K562 (cell line): ENCODE measurements at regions not wholly inside any gene's neighbourhood (a gene's known extent, or its start where the extent isn't known, plus 50 kb on each side); places are given as distances from the start of the nearest gene placed in this dataset.
A peak's percentile ranks its signal among the peaks of the same experiment; 100 is the strongest.

Source experiments
- ATAC-seq: fragments of 200-7000 bp; cut with Tn5 transposase; 3 replicates; pipeline ENCODE4 v1.9.1; 2020; ENCODE audit warnings: moderate library complexity
- BruUV-seq: library from RNA; stranded (reverse); fragments of 400-500 nt; replicated peaks from 2 replicates; lab custom pipeline; 2021; lab: Mats Ljungman, UMichigan
- CTCF ChIA-PET: fragments of 300-600 bp; formaldehyde crosslinking; extraction: SDS; loops from one replicate; lab custom pipeline; 2021; ENCODE audit warnings: low intra/inter-chr PET ratio; lab: Yijun Ruan, JAX
- POLR2A ChIA-PET: fragments of 300-600, 350-650 bp; sonication (Branson Sonifier 250); formaldehyde crosslinking; extraction: SDS; loops from one replicate; lab custom pipeline; 2021; ENCODE audit warnings: antibody characterized with exemption, inconsistent platforms; lab: Yijun Ruan, JAX
- DNase-seq, 4 experiments: peaks; one replicate each; pipeline versions ENCODE4 v3.0.0 to v3.0.0-alpha.2; 2011 to 2018; ENCODE audit warnings: low spot score in 3 of 4, mixed read lengths in 3 of 4; ENCODE audit errors: extremely low read depth in 1 of 4
- FAIRE-seq: peaks from 2 replicates; lab custom pipeline; 2011; peaks lifted over from hg19 to GRCh38; lab: Jason Lieb, UNC
- H2AFZ ChIP-seq: 2 replicates; pipeline ENCODE4 v1.6.0; 2011; ENCODE audit warnings: low read depth, low read length, control low read depth, inconsistent platforms
- H3K27ac ChIP-seq: fragments of 200-600 bp; 3 replicates; pipeline ENCODE4 v1.8.0; 2011; ENCODE audit warnings: low read depth, mild to moderate bottlenecking, control low read depth, inconsistent platforms, low read length, moderate library complexity, mixed read lengths; ENCODE audit errors: extremely low read depth
- H3K27me3 ChIP-seq, 2 experiments: fragments of 300-600 bp in 1 of 2; 2 replicates in 1 of 2; 3 replicates in 1 of 2; pipeline versions ENCODE4 v1.6.0 to v1.8.0; 2011; ENCODE audit warnings: inconsistent platforms in 2 of 2, low read length in 2 of 2, mild to moderate bottlenecking in 1 of 2, mixed read lengths in 1 of 2, moderate library complexity in 1 of 2; ENCODE audit not compliant: control insufficient read depth in 2 of 2, insufficient read depth in 2 of 2
- H3K36me3 ChIP-seq: fragments of 300-600 bp; 3 replicates; pipeline ENCODE4 v1.8.0; 2011; ENCODE audit warnings: mild to moderate bottlenecking, low read length, inconsistent platforms; ENCODE audit not compliant: control insufficient read depth, insufficient read depth
- H3K4me1 ChIP-seq, 2 experiments: fragments of 200-600 bp in 1 of 2; replicated peaks in 1 of 2; 2 replicates in 1 of 2; 3 replicates in 1 of 2; pipeline versions ENCODE4 v1.5.1 to v1.8.0; 2011; ENCODE audit warnings: inconsistent platforms in 2 of 2, low read length in 2 of 2, mild to moderate bottlenecking in 1 of 2, mixed read lengths in 1 of 2, moderate library complexity in 1 of 2; ENCODE audit not compliant: control insufficient read depth in 2 of 2, insufficient read depth in 2 of 2
- H3K4me2 ChIP-seq: 2 replicates; pipeline ENCODE4 v1.6.1; 2011; ENCODE audit warnings: low read length, control low read depth, inconsistent platforms, mixed read lengths; ENCODE audit not compliant: insufficient read depth
- H3K4me3 ChIP-seq: fragments of 200-600 bp; sonication (generic), shearing (Covaris generic); 2 replicates; pipeline ENCODE4 v1.5.1; 2016; ENCODE audit warnings: control low read depth, inconsistent platforms
- H3K79me2 ChIP-seq: fragments of 200-600 bp; 3 replicates; pipeline ENCODE4 v1.8.0; 2011; ENCODE audit warnings: low read length, inconsistent platforms; ENCODE audit not compliant: control insufficient read depth, insufficient read depth
- H3K9ac ChIP-seq, 2 experiments: 2 replicates each; pipeline versions ENCODE4 v1.6.0 to v1.6.1; 2011; ENCODE audit warnings: low read depth in 2 of 2, low read length in 2 of 2, control low read depth in 1 of 2, inconsistent platforms in 1 of 2, mild to moderate bottlenecking in 1 of 2, mixed read lengths in 1 of 2; ENCODE audit not compliant: insufficient read depth in 1 of 2
- H3K9me1 ChIP-seq: one replicate; pipeline ENCODE4 v1.6.0; 2011; ENCODE audit warnings: inconsistent platforms, mild to moderate bottlenecking, low read length, moderate library complexity; ENCODE audit not compliant: control insufficient read depth, insufficient read depth
- H3K9me3 ChIP-seq: replicated peaks from 2 replicates; pipeline ENCODE4 v1.5.1; 2011; ENCODE audit warnings: low read depth, low read length, inconsistent platforms; ENCODE audit not compliant: control insufficient read depth, insufficient read depth
- H4K20me1 ChIP-seq: replicated peaks from 2 replicates; pipeline ENCODE4 v1.6.1; 2011; ENCODE audit warnings: low read length, inconsistent platforms, mixed read lengths; ENCODE audit not compliant: control insufficient read depth, insufficient read depth
- ADNP ChIP-seq: fragments of 200-800 bp; sonication (Bioruptor generic); IDR thresholded peaks from 2 replicates; pipeline ENCODE4 v1.6.1; 2016; ENCODE audit warnings: missing genetic modification characterization, missing compliant biosample characterization
- GATAD2A ChIP-seq: fragments of 450-650 bp; IDR thresholded peaks from 2 replicates; pipeline ENCODE4 v1.6.1; 2017
- MGA ChIP-seq: fragments of 450-650 bp; IDR thresholded peaks from 2 replicates; pipeline ENCODE4 v1.6.1; 2016; ENCODE audit warnings: mild to moderate bottlenecking, moderate library complexity
- TCFL5 ChIP-seq: fragments of 250-450 bp; sonication (Bioruptor Pico); conservative IDR thresholded peaks from 2 replicates; pipeline ENCODE4 v1.6.1; 2021; ENCODE audit warnings: mild to moderate bottlenecking, moderate library complexity, matching md5 sums
- WGBS: fragments of 100-300 bp; shearing (Covaris generic); methylation state at CpG from one replicate; pipeline ENCODE4 v1.1.6; 2016; ENCODE audit warnings: low coverage, mixed read lengths; ENCODE audit not compliant: insufficient coverage; ENCODE audit errors: missing lambda C conversion rate; 5-methylcytosine and 5-hydroxymethylcytosine counted together
- in situ Hi-C: fragments of 300-500 bp; cut with MboI; formaldehyde crosslinking; loops from 4 replicates; pipeline ENCODE4 v1.15.0; 2018; ENCODE audit warnings: inconsistent platforms, mixed read lengths
- intact Hi-C: fragments of 100-400 bp; cut with micrococcal nuclease; formaldehyde crosslinking; loops from 2 replicates; pipeline ENCODE4 v1.14.2; 2022
- TF ChIP-seq, protein P1 (sequence below): IDR thresholded peaks from 2 replicates; pipeline ENCODE4 v1.6.1; 2014; ENCODE audit warnings: antibody characterized with exemption
- TF ChIP-seq, protein P2 (sequence below), 2 experiments: IDR thresholded peaks; 2 replicates each; pipeline ENCODE4 v1.6.1; 2011; ENCODE audit warnings: borderline replicate concordance in 1 of 2, control low read depth in 1 of 2, low read depth in 1 of 2, low read length in 1 of 2, mild to moderate bottlenecking in 1 of 2, mixed read lengths in 1 of 2, moderate library complexity in 1 of 2; ENCODE audit not compliant: insufficient read depth in 1 of 2, insufficient read length in 1 of 2, poor library complexity in 1 of 2, severe bottlenecking in 1 of 2; ENCODE audit errors: extremely low read depth in 1 of 2

DNA sequence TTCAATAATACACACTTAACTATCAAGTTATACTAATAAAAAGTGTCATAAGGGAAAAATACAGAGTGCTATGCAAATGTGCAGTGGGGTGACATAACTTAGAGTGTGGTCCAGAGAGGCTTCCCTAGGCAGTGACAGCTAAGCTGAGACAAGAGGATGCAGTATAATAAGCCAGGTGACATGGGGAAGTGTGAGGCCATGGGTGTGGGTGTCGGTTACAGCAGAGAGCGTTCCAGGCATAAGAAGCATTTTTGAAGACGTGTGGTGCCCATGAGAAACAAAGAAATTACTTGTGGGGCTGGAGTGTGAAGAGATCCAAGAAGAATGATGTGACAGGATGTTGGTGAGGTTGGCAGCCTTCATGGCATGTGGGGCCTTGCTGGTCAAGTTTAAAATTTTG is 78.1 kb upstream of the PICALM start:
- Histone ChIP-seq H2AFZ (peak overlapping the region; percentile 47), H3K4me3 (no peak overlapping the region), H3K79me2 (peaks cover 32% of the 10 kb centered on the region; the same call in 2 of the 3 replicates), H3K9ac (peak overlapping the region in 1 of 2 experiments; percentile 24; a peak in 1 of 4 replicates), H3K36me3 (no peaks in the 10 kb centered on the region), H3K9me1 (no peaks in the 10 kb centered on the region), H4K20me1 (no peaks in the 10 kb centered on the region), H3K27me3 (no peaks in the 10 kb centered on the region; a peak in 1 of 5 replicates), H3K9me3 (no peaks in the 10 kb centered on the region), H3K4me1 (peaks cover 52 to 98% of the 10 kb centered on the region in 2 experiments), H3K4me2 (0 out of 2 replicates have a peak overlapping the region, but pooled peaks have one; percentile 9), H3K27ac (peak overlapping the region; percentile 64; the same call in 2 of the 3 replicates)
- WGBS, result 55% methylated on average over 3 of the region's 3 CpGs
- in situ Hi-C loops, result no loop called here
- FAIRE-seq (no peak), ATAC-seq (no peak), DNase-seq (no peak)
- CTCF ChIA-PET, result no interaction called here
- POLR2A ChIA-PET, result interaction anchor here (1.1 to 2.3 kb wide), 4 partner anchors 10 to 30 kb away, joined by 4 to 10 read pairs (median 6); no protein-coding TSS in a partner anchor
- intact Hi-C loops, result no loop called here
- BruUV-seq, result no TSS peak
- TF ChIP-seq GATAD2A, result no peak
- TF ChIP-seq TCFL5 (CRISPR knock-in tag), result no peak
- TF ChIP-seq, protein P1, sequence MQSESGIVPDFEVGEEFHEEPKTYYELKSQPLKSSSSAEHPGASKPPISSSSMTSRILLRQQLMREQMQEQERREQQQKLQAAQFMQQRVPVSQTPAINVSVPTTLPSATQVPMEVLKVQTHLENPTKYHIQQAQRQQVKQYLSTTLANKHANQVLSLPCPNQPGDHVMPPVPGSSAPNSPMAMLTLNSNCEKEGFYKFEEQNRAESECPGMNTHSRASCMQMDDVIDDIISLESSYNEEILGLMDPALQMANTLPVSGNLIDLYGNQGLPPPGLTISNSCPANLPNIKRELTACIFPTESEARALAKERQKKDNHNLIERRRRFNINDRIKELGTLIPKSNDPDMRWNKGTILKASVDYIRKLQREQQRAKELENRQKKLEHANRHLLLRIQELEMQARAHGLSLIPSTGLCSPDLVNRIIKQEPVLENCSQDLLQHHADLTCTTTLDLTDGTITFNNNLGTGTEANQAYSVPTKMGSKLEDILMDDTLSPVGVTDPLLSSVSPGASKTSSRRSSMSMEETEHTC, result no peak
- peak; percentile 45; the same call in 1 of the 2 replicates for TF ChIP-seq MGA
- TF ChIP-seq, protein P2, sequence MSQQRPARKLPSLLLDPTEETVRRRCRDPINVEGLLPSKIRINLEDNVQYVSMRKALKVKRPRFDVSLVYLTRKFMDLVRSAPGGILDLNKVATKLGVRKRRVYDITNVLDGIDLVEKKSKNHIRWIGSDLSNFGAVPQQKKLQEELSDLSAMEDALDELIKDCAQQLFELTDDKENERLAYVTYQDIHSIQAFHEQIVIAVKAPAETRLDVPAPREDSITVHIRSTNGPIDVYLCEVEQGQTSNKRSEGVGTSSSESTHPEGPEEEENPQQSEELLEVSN (IDR thresholded peaks at IDR 0.05; ENCODE audit: borderline replicate concordance in 1 of 2, extremely low read depth in 1 of 2, insufficient read depth in 1 of 2, insufficient read length in 1 of 2, low read depth in 1 of 2, low read length in 1 of 2, poor library complexity in 1 of 2, severe bottlenecking in 1 of 2), result peak in 1 of 2 experiments; percentile 18
- 0 out of 2 replicates have a peak, but pooled peaks have one; percentile 4 for TF ChIP-seq ADNP (tag)
